ENCODE measurements at regions not wholly inside any gene's neighbourhood (a gene's known extent, or its start where the extent isn't known, plus 50 kb on each side); places are given as distances from the start of the nearest gene placed in this dataset.

- Mint-ChIP-seq H3K4me3 (no peak overlapping the region), H3K27me3 (ENCODE audit: insufficient read depth) (peaks cover 32% of the 10 kb centered on the region), H3K9me3 (no peaks in the 10 kb centered on the region), H3K36me3 (ENCODE audit: low read depth) (no peaks in the 10 kb centered on the region), H3K4me1 (peaks cover 20% of the 10 kb centered on the region), H3K27ac (no peak overlapping the region)
- H3K9me3 ChIP-seq (ENCODE audit: control insufficient read depth, low read length), result no peaks in the 10 kb centered on the region
- no peak overlapping the region for H3K4me3 ChIP-seq (ENCODE audit: low read length)
- no peak overlapping the region for H3K9ac ChIP-seq (ENCODE audit: extremely low read depth, low read length, poor library complexity, severe bottlenecking)
- no peak overlapping the region for H3K27ac ChIP-seq (ENCODE audit: low read depth, low read length)
- peaks cover 17% of the 10 kb centered on the region for H3K4me1 ChIP-seq (ENCODE audit: control insufficient read depth, insufficient read depth, low read length)
- H3K27me3 ChIP-seq (ENCODE audit: control insufficient read depth, insufficient read depth, low read length, poor library complexity, severe bottlenecking), result no peaks in the 10 kb centered on the region
- 86% methylated on average over 2 of the region's 2 CpGs; no CpG with 5 or more reads in 1 of the 2 experiments for WGBS, 2 experiments (ENCODE audit: insufficient coverage in 1 of 2, insufficient read length in 1 of 2)
- no peak for TF ChIP-seq CTCF (conservative IDR thresholded peaks at IDR 0.05)
- H3K36me3 ChIP-seq (ENCODE audit: control insufficient read depth, insufficient read depth, low read length), result no peaks in the 10 kb centered on the region
- no peak for DNase-seq
These were observed 132.3 kb downstream of the FOXI3 start for GRCh38 chr2:88320076-88320773.

GRCh38 chr2:88318956-88319330, 133.6 kb downstream of the FOXI3 start:
- Mint-ChIP-seq H3K4me3 (no peak overlapping the region), H3K4me1 (peaks cover 20% of the 10 kb centered on the region), H3K9me3 (no peaks in the 10 kb centered on the region), H3K36me3 (ENCODE audit: low read depth) (no peaks in the 10 kb centered on the region), H3K27ac (no peak overlapping the region), H3K27me3 (ENCODE audit: insufficient read depth) (peaks cover 25% of the 10 kb centered on the region)
- no peak for TF ChIP-seq CTCF (conservative IDR thresholded peaks at IDR 0.05)
- Histone ChIP-seq H3K36me3 (ENCODE audit: control insufficient read depth, insufficient read depth, low read length) (no peaks in the 10 kb centered on the region), H3K9ac (ENCODE audit: extremely low read depth, low read length, poor library complexity, severe bottlenecking) (no peak overlapping the region), H3K27me3 (ENCODE audit: control insufficient read depth, insufficient read depth, low read length, poor library complexity, severe bottlenecking) (no peaks in the 10 kb centered on the region), H3K4me3 (ENCODE audit: low read length) (no peak overlapping the region), H3K27ac (ENCODE audit: low read depth, low read length) (no peak overlapping the region), H3K9me3 (ENCODE audit: control insufficient read depth, low read length) (no peaks in the 10 kb centered on the region), H3K4me1 (ENCODE audit: control insufficient read depth, insufficient read depth, low read length) (peaks cover 17% of the 10 kb centered on the region)
- WGBS, 2 experiments (ENCODE audit: insufficient coverage in 1 of 2, insufficient read length in 1 of 2), result 89% methylated on average over 3 to 5 of the region's 5 CpGs
- no peak for DNase-seq

GRCh38 chr2:88318071-88318955, 134.2 kb downstream of the FOXI3 start:
- Mint-ChIP-seq H3K36me3 (ENCODE audit: low read depth) (no peaks in the 10 kb centered on the region), H3K27me3 (ENCODE audit: insufficient read depth) (peaks cover 23% of the 10 kb centered on the region), H3K4me3 (no peak overlapping the region), H3K27ac (no peak overlapping the region), H3K9me3 (no peaks in the 10 kb centered on the region), H3K4me1 (peaks cover 20% of the 10 kb centered on the region)
- Histone ChIP-seq H3K4me1 (ENCODE audit: control insufficient read depth, insufficient read depth, low read length) (peaks cover 17% of the 10 kb centered on the region), H3K27ac (ENCODE audit: low read depth, low read length) (no peak overlapping the region), H3K4me3 (ENCODE audit: low read length) (no peak overlapping the region), H3K27me3 (ENCODE audit: control insufficient read depth, insufficient read depth, low read length, poor library complexity, severe bottlenecking) (no peaks in the 10 kb centered on the region), H3K36me3 (ENCODE audit: control insufficient read depth, insufficient read depth, low read length) (no peaks in the 10 kb centered on the region), H3K9me3 (ENCODE audit: control insufficient read depth, low read length) (no peaks in the 10 kb centered on the region), H3K9ac (ENCODE audit: extremely low read depth, low read length, poor library complexity, severe bottlenecking) (no peak overlapping the region)
- no peak for DNase-seq
- 86 to 89% methylated on average over 1 to 4 of the region's 5 CpGs for WGBS, 2 experiments (ENCODE audit: insufficient coverage in 1 of 2, insufficient read length in 1 of 2)
- no peak for TF ChIP-seq CTCF (conservative IDR thresholded peaks at IDR 0.05)

All from endodermal cell (in vitro differentiated cells).